HUES64 (cell line): ENCODE measurements at regions not wholly inside any gene's neighbourhood (a gene's known extent, or its start where the extent isn't known, plus 50 kb on each side); places are given as distances from the start of the nearest gene placed in this dataset.
"Not testable (repeated sequence)": the region's sequence is repeated elsewhere in the genome, so short reads cannot be mapped to it uniquely, and the experiment has no call there.

Experiments used
- H3K27ac ChIP-seq: 2 replicates; pipeline ENCODE4 v1.7.0; 2013; ENCODE audit warnings: low read depth, low read length, inconsistent platforms
- H3K27me3 ChIP-seq: 2 replicates; pipeline ENCODE4 v1.6.1; 2013; ENCODE audit warnings: mild to moderate bottlenecking, low read length; ENCODE audit not compliant: insufficient read depth
- H3K36me3 ChIP-seq: 2 replicates; pipeline ENCODE4 v1.6.1; 2013; ENCODE audit warnings: mild to moderate bottlenecking, low read length; ENCODE audit not compliant: insufficient read depth
- H3K4me1 ChIP-seq: 2 replicates; pipeline ENCODE4 v1.6.1; 2013; ENCODE audit warnings: mild to moderate bottlenecking, low read length, moderate library complexity; ENCODE audit not compliant: insufficient read depth
- H3K4me3 ChIP-seq: 2 replicates; pipeline ENCODE4 v1.5.1; 2013; ENCODE audit warnings: mild to moderate bottlenecking, low read length, moderate library complexity
- H3K9ac ChIP-seq: 2 replicates; pipeline ENCODE4 v1.6.1; 2013; ENCODE audit warnings: mild to moderate bottlenecking, low read depth, low read length
- H3K9me3 ChIP-seq: 2 replicates; pipeline ENCODE4 v1.6.1; 2013; ENCODE audit warnings: low read depth, low read length; ENCODE audit not compliant: insufficient read depth
- WGBS: fragments of 150-250, 120-280 bp; methylation state at CpG from one replicate; pipeline ENCODE4 v1.1.7; 2013; ENCODE audit warnings: missing lambda C conversion rate; 5-methylcytosine and 5-hydroxymethylcytosine counted together

DNA sequence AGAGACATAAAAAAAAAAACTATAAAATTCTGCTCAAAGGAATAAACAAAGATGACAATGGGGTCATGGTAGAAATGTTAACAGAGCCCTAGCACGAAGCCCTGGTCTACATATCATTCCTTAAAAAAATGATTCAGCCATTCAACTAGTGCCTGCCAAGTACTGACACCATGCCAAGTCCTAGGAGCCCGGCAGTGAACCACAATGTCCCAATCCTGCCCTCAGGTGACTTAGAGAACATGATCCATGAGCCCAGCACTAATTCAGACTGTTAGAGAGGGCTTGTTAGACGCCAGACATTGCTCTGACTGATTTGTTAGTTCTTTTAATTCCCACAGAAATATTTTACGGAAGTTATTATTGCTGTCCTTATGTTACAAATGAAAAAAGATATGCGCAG, 67.3 kb upstream of the VWC2 start:
- Histone ChIP-seq H3K4me1 (0 out of 2 replicates have a peak, but pooled peaks cover 6% of the 10 kb centered on the region), H3K27me3 (peaks cover 5% of the 10 kb centered on the region; the same call in 1 of the 2 replicates), H3K36me3 (no peaks in the 10 kb centered on the region), H3K4me3 (no peak overlapping the region), H3K9ac (no peak overlapping the region), H3K27ac (no peak overlapping the region), H3K9me3 (no peaks in the 10 kb centered on the region)
- WGBS: over 99% methylated on average over 5 of the region's 5 CpGs

GRCh38 chr7:49707891-49708290, 65.5 kb upstream of the VWC2 start:
- Histone ChIP-seq H3K9me3 (no peaks in the 10 kb centered on the region), H3K27me3 (peaks cover 5% of the 10 kb centered on the region; the same call in 1 of the 2 replicates), H3K4me1 (0 out of 2 replicates have a peak, but pooled peaks cover 6% of the 10 kb centered on the region), H3K9ac (no peak overlapping the region), H3K4me3 (no peak overlapping the region), H3K27ac (no peak overlapping the region), H3K36me3 (no peaks in the 10 kb centered on the region)
- WGBS: 50% methylated on average over 2 of the region's 3 CpGs

- H3K9me3 ChIP-seq: no peaks in the 10 kb centered on the region
- 94% methylated on average over 5 of the region's 5 CpGs for WGBS
- H3K9ac ChIP-seq: no peak overlapping the region
- H3K27me3 ChIP-seq: peaks cover 5% of the 10 kb centered on the region; the same call in 1 of the 2 replicates
- no peaks in the 10 kb centered on the region for H3K36me3 ChIP-seq
- H3K4me1 ChIP-seq: 0 out of 2 replicates have a peak, but pooled peaks cover 6% of the 10 kb centered on the region
- H3K4me3 ChIP-seq: no peak overlapping the region
- no peak overlapping the region for H3K27ac ChIP-seq
These were observed 64.8 kb upstream of the VWC2 start for GRCh38 chr7:49708590-49708989.

- not testable (repeated sequence) for H3K27ac ChIP-seq, H3K27me3 ChIP-seq, H3K4me1 ChIP-seq, H3K36me3 ChIP-seq, H3K9me3 ChIP-seq, H3K9ac ChIP-seq, H3K4me3 ChIP-seq
- WGBS: 98% methylated on average over 28 of the region's 28 CpGs
These were observed 62.2 kb upstream of the VWC2 start for GRCh38 chr7:49711072-49711723.

DNA sequence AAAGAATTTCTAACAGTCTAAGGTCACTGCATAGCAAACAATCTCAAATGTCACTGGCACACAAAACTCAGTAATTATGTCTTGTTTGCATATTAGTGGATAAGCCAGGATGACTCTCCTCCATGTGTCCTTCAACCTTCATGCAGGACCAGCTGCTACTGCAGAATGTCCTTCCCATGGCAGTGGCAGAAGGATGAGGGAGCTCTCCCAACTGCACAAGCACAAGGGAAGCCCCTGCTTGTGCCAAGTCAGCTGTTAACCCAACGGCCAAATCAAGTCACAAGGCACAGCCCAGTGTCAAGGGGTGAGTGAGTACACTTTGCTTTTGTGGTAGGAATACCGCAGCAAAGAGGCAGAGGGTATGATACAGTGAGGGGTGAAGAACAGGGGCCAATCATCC, 59.3 kb upstream of the VWC2 start:
- Histone ChIP-seq H3K36me3 (no peaks in the 10 kb centered on the region), H3K27me3 (no peaks in the 10 kb centered on the region), H3K4me1 (no peaks in the 10 kb centered on the region), H3K27ac (no peak overlapping the region), H3K4me3 (no peak overlapping the region), H3K9ac (no peak overlapping the region), H3K9me3 (no peaks in the 10 kb centered on the region)
- 94% methylated on average over 2 of the region's 2 CpGs for WGBS

DNA sequence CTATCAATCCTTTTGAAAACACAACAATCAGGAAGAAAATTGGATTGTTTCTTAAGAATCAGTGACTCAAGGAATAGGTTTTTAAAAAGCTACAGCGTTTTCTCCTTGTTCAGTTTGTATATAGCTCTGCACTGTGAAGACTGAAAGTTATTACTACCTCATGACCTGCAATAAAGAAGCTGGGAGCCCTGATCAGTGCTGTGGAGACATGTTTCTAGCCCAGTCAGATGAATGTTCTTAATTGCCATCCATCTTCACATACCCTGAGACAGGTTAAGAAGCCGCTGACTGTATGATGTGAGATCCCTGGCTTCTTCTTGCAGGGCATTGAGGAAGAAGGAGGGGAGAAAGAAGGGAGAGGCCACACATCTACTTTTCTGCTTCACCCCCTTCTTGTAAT, 58.0 kb upstream of the VWC2 start:
- Histone ChIP-seq H3K4me1 (no peaks in the 10 kb centered on the region), H3K9ac (no peak overlapping the region), H3K9me3 (no peaks in the 10 kb centered on the region), H3K36me3 (no peaks in the 10 kb centered on the region), H3K4me3 (no peak overlapping the region), H3K27ac (no peak overlapping the region), H3K27me3 (no peaks in the 10 kb centered on the region)
- WGBS: 100% methylated on average over 1 of the region's 2 CpGs

GRCh38 chr7:49717547-49717946, 55.9 kb upstream of the VWC2 start:
- H3K9ac ChIP-seq: no peak overlapping the region
- no peak overlapping the region for H3K27ac ChIP-seq
- WGBS: 92% methylated on average over 2 of the region's 2 CpGs
- H3K4me3 ChIP-seq: no peak overlapping the region
- no peaks in the 10 kb centered on the region for H3K4me1 ChIP-seq
- no peaks in the 10 kb centered on the region for H3K27me3 ChIP-seq
- no peaks in the 10 kb centered on the region for H3K36me3 ChIP-seq
- H3K9me3 ChIP-seq: no peaks in the 10 kb centered on the region

DNA sequence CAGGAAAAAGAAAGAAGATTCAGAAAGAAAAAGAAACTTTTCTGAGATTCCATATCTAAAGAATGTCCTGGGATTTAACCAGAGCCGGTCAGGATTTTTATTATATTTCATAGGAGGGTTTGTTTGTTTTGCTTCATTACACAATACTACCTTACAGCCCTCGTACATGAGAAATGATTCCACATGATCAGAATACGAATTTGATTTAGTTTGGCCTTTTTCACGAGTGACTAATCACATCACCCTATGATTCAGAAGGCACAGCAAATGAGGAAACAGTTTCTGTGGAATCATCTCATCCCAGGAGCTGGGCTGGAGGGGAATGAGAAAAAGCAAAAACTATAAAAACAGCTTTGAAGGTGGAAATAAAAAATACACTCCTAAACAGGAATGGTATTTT, 54.7 kb upstream of the VWC2 start:
- Histone ChIP-seq H3K4me1 (no peaks in the 10 kb centered on the region), H3K36me3 (no peaks in the 10 kb centered on the region), H3K4me3 (no peak overlapping the region), H3K27me3 (no peaks in the 10 kb centered on the region), H3K27ac (no peak overlapping the region), H3K9ac (no peak overlapping the region), H3K9me3 (no peaks in the 10 kb centered on the region)
- WGBS: 91% methylated on average over 3 of the region's 4 CpGs

GRCh38 chr7:49721441-49721840, 52.0 kb upstream of the VWC2 start:
- Histone ChIP-seq H3K36me3 (no peaks in the 10 kb centered on the region), H3K4me1 (no peaks in the 10 kb centered on the region), H3K27ac (no peak overlapping the region), H3K27me3 (no peaks in the 10 kb centered on the region), H3K4me3 (no peak overlapping the region), H3K9ac (no peak overlapping the region), H3K9me3 (no peaks in the 10 kb centered on the region)
- 94% methylated on average over 4 of the region's 4 CpGs for WGBS
